Left kidney (tissue), 1 donor: ENCODE measurements at regions not wholly inside any gene's neighbourhood (a gene's known extent, or its start where the extent isn't known, plus 50 kb on each side); places are given as distances from the start of the nearest gene placed in this dataset.
"Not testable (repeated sequence)": the region's sequence is repeated elsewhere in the genome, so short reads cannot be mapped to it uniquely, and the experiment has no call there.

ENCODE experiments used
- DNase-seq: peaks from one replicate; pipeline ENCODE4 v3.0.0-alpha.2; 2013

DNA sequence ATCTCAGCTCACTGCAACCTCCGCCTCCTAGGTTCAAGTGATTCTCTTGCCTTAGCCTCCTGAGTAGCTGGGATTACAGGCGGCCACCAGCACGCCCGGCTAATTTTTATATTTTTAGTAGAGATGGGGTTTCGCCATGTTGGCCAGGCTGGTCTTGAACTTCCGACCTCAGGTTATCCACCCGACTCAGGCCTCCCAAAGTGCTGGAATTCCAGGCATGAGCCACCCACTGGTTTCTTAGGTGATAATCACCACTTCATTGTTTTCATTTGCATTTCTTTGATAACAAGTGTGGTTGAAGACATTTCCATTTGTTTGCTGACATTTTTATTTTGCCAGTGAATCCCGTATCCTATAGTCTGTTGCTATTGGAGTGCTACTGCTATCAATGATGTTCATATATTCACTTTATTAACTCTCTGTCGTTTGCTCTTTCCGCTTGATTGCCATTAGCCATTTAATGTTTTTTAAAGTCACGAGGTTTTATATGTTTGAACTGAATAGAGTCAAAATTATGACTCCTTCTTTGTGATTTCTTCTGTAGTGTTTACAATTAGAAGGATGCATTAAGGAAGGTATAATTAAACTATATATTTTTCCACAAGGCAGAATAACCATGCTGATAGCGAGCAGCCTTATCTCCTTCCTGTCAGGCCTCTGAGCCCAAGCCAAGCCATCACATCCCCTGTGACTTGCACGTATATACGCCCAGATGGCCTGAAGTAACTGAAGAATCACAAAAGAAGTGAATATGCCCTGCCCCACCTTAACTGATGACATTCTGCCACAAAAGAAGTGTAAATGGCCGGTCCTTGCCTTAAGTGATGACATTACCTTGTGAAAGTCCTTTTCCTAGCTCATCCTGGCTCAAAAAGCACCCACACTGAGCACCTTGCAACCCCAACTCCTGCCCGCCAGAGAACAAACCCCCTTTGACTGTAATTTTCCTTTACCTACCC is 87.3 kb upstream of the DAPK1 start:
- DNase-seq: not testable (repeated sequence)

DNA sequence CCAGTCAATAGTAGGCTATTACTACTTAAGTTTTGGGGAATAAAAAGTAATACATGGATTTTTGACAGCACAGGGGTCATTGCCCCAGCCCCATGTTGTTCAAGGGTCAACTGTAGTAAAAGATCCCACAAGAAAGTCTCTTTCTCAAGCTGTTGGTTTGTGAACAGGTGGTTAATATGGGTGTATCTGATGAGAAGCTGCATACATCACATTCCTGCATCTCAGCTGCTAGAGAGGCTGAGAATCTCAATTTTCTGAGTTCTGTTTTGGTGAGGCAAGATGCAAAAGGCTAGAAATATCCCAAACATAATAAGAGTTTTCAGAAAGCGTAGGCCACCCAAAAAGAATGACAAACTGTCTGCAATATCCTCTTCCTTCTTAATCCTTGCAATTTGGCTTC is 76.8 kb upstream of the DAPK1 start:
- no peak for DNase-seq

DNA sequence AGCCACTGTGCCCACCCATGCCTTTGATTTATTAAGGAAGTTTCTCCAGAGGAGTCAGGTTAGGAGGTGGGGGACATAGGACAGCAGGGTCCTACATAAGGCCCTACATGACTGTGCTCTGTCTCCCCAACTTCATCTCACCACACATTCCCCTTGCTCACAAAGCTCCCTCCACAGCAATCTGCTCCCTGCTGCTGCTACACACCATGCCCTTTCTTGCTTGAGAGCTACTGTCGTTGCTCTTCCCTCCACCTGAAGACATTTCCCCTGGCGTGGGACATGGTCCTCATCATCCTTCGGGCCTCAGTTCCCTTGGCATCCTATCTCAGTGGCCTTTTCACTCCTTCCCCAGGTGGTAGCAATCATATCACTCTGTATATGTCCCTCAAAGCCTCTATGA is 75.9 kb upstream of the DAPK1 start:
- no peak for DNase-seq

DNA sequence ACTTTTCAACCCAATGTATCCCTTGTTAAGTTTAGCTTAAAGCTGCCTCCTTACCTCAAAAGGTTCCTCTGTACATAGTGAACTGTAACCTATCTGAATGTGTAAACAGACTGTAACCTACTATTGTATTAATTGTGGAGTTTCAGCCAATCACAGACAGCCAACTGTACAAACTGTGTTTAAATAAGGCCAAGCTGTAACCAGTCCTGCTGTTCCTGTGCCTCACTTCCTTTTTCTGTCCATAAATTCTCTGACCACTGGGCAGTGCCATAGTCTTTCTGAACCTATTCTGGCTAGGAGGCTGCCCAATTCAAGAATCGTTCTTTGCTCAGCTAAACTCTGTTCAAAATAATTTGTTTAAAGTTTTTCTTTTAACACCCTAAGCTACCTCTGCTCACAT is 74.7 kb upstream of the DAPK1 start:
- DNase-seq: no peak

DNA sequence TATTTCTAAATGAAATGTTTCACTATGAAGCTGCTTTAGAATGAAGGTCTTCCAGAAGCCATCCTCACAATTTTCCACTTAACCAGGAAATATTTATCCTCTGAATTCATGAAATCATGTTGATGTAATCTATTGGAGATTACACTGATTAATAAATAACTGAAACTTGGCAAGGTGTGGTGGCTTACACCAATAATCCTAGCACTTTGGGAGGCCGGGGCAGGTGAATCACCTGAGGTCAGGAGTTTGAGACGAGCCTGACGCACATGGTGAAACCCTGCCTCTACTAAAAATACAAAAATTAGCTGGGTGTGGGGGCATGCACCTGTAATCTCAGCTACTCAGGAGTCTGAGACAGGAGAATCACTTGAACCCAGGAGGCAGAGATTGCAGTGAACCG is 73.8 kb upstream of the DAPK1 start:
- not testable (repeated sequence) for DNase-seq

DNA sequence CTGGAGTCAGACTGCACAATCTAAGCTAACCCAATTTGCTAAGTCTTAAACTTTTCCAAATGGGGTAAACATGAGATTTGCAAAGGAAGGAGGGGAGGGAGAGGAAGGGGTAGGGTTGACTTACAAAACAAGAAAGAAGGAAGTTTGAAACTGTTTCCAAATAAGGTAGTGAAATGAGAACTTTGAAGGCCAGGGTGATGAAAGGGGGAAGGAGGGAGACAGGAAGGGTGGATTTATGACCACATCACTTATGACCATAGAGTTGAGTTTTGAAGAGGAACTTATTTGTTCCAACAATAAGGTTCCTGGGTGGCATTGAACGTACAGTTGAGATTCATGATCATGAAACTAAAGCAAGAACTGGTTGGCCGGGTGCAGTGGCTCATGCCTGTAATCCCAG is 72.5 kb upstream of the DAPK1 start:
- DNase-seq: no peak

DNA sequence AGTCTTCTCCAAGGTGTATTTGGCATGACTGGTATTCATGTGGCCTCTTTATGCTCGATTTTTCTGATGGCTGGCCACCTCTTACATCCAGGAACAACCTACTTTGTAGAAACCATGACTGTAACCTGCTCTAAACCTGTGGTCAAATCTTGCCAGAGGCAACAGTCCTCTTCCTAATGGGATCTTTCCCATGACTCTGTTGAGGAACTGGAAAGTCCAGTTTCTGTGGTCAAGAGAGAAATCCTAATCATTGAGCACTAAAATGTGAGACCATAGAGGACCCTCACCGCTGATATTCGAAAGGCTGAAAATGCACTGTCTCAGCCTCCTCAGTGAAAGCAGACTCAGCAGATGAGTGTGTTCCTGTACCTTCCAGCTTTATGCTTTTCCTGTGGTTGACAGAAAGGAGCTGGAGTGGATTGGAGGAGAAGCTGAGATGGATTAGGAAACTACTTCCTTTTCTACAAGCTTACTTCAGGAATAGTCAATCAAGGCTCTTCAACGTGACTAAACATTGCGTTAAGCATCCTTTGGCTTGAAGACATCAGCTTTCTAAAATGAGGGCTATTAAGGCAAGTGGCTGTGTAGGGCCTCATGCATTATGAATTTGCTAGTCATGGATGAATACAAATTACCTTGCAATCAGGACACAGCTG is 69.7 kb upstream of the DAPK1 start:
- no peak for DNase-seq

DNA sequence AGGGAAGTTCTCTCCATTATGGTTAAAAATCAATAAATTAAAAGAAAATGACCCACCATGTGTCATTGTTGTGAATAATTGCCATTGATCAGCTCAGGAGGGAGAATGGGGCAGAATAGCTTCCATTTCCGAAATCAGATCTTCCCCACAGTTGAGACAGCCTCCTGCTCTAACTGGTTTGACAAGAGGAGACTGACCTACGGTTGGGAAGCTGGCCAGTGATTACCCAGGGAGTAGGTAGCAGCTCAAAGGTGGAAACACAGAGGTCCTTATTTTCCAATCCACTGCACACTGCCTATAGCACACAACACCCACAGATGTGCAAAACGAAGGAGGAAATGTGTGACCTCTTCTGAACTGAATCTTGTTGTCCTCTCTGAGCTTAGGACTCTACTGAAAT is 69.0 kb upstream of the DAPK1 start:
- DNase-seq: no peak

DNA sequence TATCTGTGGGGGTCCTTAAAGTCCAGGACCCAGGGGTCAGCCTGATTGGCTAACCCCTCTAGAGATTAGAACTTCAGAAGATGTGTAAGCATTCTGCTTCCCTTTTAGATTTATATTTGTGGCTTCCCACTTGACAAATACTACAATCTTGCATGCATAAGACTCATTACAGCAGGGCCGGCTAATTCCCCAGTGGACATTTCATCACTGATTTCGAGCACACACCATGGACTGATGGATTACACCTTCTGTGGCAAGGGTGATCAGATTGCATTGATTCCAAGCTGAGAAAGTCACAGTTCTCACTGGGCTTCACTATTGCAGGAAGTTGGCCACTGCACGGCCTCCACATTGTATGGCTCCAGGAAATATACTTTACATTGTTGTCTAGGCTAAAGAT is 65.8 kb upstream of the DAPK1 start:
- no peak for DNase-seq

DNA sequence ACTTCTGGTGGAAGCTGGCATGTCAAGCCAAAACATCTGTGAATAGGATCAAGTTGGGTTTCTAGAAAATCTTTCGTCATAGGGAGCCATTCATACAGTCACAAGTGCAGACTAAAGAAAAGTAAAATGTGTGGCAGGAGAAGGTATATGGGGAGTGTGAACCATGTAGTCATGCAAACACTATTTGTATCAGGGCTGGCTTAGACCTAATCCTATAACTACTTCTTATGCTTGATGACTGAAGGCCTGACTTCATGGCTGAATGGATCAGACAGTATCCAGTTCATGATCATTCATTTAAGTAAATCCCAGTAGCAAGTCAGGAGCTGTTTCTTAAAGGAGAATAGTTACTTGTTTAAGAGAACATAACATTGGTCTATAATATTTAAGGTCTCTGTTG is 63.8 kb upstream of the DAPK1 start:
- DNase-seq: no peak

DNA sequence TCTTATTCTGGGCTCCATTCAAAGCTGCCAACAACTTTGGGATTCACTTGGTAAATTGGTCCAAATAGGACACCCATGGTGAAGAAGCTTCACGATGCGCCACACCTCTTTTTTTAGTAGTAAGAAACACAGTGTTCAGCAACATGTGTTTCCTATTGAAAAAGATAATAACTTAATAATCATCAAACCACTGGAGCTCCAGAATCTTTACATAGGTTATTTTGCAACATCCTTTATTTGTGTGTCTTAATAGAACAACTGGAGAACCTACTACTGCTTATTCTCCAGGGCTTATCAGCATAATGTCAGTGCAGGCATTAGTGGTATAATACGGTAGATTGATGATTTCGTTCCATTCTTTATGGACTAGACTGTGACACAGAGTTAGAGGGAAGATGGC is 63.3 kb upstream of the DAPK1 start:
- no peak for DNase-seq

DNA sequence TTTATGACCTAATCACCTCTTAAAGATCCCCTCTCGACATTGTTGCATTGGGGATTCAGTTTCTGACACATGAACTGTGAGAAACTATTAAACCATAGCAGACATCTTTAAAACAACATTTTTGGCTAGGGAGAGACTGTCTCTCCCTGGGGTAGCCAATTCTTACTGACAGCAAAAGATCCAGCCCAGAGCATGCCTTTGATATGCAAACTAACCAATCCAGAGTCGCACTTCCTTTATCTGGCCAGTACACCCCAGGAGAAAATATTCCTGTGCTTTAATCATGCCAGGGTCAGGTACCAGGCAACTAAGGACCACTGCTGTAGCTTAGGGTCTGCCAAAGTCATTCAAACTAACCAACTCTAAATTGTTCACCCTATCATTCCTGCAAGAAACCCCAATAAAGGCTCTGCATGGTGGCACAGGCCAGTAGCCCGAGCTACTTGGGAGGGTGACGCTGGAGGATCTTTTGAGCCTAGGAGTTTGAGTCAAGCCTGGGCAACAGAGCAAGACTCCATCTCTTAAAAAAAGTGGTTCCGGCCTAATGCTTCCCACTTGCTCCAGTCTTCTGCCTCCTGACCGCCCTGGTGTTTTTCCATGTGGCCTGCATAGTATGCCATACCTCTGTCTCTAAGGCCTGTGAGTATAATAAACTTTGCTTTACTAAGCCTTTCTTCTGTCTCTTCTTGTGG is 62.3 kb upstream of the DAPK1 start:
- no peak for DNase-seq

DNA sequence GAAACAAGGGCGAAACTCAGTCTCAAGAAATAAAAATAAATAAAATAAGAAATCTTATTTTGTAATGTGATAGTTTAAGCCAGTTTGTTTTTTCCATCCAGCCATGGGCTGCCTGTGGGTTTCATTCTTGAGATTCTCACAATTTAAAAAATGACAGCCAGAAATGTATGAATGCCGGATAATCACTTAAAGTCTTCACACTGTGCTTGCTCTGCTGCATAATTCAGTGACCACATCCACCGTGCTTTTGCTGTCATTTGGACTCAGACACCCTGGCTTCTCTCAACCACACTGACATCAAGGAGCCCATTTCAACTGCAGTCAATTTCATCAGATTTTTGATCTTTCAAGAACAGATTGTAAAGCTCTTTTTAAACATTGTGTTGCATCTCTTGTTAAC is 61.0 kb upstream of the DAPK1 start:
- DNase-seq: no peak

DNA sequence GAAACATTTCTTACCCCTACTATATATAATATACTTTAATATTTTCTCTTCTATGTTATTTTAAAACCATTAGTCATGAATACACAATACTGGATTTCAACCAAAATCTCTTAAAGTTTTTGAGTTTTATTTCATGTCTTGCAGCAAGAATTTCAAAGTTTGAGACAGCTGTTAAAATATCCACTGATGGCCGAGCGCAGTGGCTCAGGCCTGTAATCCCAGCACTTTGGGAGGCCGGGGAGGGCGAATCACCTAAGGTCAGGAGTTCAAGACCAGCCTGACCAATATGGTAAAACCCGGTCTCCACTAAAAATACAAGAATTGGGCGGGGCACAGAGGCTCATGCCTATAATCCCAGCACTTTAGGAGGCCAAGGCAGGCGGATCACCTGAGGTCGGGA is 59.7 kb upstream of the DAPK1 start:
- no peak for DNase-seq

DNA sequence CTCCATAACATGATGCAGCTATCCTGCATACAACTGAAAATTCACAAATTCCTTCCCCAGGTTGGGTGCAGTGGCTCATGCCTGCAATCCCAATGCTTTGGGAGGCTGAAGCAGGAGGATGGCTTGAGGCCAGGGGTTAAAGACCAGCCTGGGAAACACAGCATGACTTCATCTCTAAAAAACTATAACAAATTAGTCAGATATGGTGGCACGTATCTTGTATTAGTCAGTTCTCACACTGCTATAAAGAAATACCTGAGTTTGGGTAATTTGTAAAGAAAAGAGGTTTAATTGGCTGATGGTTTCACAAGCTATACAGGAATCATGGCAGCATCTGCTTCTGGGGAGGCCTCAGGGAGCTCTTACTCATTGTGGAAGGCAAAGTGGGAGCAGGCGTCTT is 56.4 kb upstream of the DAPK1 start:
- DNase-seq: no peak

DNA sequence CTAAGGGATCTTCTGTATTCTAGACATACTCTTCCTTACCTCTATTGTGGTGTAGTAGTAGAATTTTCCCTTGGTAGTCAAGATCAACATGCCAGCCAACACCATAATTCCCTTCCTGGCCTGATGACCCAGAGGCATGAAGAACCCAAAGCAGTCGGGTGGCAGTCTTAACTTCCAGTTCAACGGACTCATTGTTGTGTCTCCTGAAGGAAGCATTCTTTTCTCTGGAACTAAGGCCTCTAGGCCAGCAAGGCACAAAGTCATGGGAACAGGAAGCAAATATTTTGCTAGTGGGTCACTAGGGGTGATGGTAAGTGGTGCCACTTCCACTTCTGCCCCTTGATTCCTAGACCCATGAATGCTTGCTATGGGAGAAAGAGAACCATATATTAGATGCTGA is 55.2 kb upstream of the DAPK1 start:
- DNase-seq: no peak

DNA sequence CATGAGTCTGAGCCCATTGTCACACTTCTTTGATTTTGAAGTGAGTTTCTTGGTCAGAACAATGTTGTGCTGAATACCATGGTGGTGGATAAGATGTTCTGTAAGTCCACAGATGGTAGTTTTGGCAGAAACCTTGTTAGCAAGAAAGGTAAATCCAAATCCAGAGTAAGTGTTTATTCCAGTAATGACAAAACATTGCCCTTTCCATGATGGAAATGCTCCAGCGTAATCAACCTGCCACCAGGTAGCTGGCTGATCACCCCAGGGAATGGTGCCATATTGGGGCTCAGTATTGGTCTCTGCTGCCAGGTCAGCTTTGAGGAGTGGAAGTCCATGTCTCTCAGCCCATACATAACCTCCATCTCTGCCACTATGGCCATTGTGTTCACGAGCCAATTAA is 54.7 kb upstream of the DAPK1 start:
- no peak for DNase-seq

DNA sequence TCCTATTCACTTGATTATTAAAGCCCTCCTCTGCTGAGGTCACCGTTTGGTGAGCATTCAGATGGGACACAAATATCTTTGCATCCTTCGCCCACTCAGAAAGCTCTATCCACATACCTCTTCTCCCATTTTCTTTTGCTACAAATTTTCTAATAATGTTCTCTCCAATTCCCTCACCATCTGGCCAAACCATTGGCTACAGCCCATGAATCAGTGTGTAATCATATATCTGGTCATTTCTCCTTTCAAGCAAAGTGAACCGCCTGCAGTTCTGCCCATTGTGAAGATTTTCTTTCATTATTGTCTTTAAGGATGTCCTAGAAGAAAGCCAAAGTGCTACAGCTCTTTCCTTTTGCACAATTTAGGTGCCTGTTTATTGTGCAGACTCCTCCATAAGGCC is 54.2 kb upstream of the DAPK1 start:
- DNase-seq: no peak

DNA sequence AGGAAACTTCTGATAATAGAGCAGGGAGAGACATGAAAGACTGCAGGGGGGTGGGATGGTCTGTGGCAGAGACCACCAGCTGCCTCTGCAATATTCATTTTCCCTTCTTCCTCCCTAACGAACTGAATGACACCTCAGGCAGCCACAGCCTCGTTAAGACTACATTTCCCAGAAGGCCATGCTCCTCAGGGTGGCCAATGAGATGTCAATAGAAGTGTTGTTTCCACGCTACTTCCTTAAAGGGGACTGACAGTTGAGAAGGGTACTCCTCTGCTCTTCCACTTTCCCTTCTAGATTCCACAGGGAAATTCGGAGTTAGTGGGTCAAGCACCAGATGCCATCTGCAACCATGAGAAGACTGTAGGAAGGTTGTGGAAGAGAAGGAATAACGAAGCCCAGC is 52.0 kb upstream of the DAPK1 start:
- DNase-seq: no peak

DNA sequence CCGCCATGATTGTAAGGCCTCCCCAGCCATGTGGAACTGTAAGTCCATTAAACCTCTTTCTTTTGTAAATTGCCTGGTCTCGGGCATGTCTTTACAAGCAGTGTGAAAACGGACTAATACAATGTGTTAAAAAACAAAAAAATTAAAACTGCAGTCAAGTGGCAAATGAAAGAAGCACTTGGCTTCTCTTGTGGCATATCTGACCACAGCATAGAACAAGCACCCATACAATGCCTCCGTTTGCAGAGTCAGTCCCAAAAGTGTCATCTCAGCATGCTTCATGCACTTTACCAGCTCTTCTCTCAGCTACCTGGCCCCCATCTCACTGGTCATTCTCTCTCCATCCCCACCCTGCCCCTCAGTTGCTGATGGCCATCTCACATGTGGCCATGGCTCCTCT is 51.1 kb upstream of the DAPK1 start:
- DNase-seq: no peak

DNA sequence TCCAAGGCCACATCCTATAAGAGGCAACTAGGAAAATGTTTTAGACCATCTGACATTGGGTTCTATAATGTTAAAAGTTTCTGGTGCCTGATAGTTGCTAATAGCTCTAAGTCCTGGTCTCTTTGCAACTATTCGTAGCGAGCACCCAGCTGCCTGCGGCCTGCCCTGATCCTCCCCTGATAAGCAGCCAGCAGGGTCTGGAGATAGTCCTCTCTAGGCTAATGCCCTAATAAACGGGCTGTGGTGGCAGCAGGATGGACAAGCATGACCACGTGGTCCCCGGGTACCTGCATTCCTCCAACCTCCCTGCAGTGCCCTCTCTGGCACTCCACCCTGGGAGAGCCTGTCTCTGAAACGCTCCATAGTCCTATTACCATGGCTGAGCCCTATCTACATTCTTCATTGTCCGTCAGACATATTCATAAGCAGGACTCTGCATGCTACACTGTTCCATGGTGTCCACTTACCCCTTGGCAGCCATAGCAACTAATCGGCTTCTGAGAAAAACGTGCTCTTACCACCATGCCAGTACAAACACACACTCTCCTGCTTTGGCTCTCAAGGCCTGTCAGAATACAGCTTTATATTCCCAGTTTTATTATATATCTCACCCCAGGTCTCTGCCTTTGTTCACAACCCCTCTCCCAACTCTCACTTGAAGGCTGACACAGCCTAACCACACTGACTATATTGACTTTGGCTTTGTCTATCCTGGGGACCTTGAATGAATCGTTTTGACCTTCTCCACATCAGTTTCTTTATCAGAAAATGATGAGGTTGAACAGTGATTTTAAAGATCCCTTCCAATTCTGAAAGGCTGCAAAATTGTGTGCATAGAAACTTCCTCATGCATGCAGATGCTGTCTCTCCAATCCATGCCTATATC is 49.9 kb upstream of the DAPK1 start:
- DNase-seq: no peak
